Right lobe of liver (tissue), 4 donors: ENCODE measurements at regions not wholly inside any gene's neighbourhood (a gene's known extent, or its start where the extent isn't known, plus 50 kb on each side); places are given as distances from the start of the nearest gene placed in this dataset.

ENCODE experiments used
- POLR2A ChIP-seq: fragments of 450-650 bp; IDR thresholded peaks from one replicate; pipeline ENCODE4 v1.6.1; 2017; ENCODE audit warnings: antibody characterized with exemption, mild to moderate bottlenecking
- TF ChIP-seq, protein P1 (sequence below), 4 donors: fragments of 200-600 bp in 3 of 4; fragments of 450-650 bp in 1 of 4; IDR thresholded peaks; one replicate each; pipeline versions ENCODE4 v1.5.1 to v1.8.0; 2016 to 2022; ENCODE audit warnings: antibody characterized with exemption in 4 of 4, mild to moderate bottlenecking in 2 of 4
- donor health status: DM: no; HTN: no; CAD: no.
- donor health status: DM: no; HTN: no; CAD: no.
- donor health status: DM: no; HTN: yes; CAD: no.

DNA sequence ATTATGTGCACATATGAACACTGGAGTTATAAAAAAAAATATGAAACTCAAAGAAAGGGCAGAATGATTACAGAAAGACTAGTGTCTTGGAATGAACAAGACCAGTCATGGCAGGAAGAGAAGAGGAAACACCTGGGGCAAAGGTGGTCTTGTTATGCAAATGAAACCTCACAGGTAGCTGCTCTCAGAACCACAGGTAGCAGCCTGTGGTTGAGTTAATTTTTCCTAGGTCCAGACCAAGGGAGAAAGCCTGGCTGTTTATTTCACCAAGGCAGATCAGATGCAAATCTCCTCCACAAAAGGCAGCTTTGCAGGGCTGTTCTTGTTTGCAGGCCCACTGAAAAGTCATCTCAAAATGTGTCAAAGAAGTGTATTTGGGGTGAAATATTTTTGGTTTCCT is 785.8 kb downstream of the RNF144A start:
- TF ChIP-seq POLR2A, result no peak
- TF ChIP-seq, protein P1, sequence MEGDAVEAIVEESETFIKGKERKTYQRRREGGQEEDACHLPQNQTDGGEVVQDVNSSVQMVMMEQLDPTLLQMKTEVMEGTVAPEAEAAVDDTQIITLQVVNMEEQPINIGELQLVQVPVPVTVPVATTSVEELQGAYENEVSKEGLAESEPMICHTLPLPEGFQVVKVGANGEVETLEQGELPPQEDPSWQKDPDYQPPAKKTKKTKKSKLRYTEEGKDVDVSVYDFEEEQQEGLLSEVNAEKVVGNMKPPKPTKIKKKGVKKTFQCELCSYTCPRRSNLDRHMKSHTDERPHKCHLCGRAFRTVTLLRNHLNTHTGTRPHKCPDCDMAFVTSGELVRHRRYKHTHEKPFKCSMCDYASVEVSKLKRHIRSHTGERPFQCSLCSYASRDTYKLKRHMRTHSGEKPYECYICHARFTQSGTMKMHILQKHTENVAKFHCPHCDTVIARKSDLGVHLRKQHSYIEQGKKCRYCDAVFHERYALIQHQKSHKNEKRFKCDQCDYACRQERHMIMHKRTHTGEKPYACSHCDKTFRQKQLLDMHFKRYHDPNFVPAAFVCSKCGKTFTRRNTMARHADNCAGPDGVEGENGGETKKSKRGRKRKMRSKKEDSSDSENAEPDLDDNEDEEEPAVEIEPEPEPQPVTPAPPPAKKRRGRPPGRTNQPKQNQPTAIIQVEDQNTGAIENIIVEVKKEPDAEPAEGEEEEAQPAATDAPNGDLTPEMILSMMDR (IDR thresholded peaks at IDR 0.05), result no peak
